GM20000 (cell line): ENCODE measurements at regions not wholly inside any gene's neighbourhood (a gene's known extent, or its start where the extent isn't known, plus 50 kb on each side); places are given as distances from the start of the nearest gene placed in this dataset.

Experiments used
- DNase-seq: peaks from one replicate; pipeline ENCODE4 v3.0.0; 2012; ENCODE audit warnings: low spot score
- TF ChIP-seq, protein P1 (sequence below): IDR thresholded peaks from 2 replicates; pipeline ENCODE4 v1.5.1; 2012; ENCODE audit warnings: mild to moderate bottlenecking, control low read depth; ENCODE audit errors: extremely low read depth, missing control alignments

DNA sequence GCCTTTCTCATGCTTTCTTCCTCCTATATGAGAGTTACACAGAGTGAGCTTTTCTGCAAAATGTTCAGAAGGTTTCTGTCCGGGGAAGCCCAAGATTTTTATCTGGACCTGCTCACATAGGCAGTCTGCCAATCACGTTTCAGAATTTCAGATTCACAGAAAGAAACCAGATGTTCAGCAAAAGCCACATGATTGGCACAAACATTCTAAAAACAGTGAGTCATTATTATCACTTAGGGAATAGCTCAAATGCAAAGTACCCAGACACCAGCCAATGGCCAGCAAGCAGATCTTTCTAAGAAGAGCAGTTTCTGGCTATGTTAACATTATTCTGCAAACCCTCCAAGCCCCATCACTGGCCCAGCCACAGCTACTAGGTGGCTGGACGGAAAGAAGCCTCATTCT, 1558.5 kb upstream of the TMEM132C start:
- no peak for DNase-seq
- TF ChIP-seq, protein P1, sequence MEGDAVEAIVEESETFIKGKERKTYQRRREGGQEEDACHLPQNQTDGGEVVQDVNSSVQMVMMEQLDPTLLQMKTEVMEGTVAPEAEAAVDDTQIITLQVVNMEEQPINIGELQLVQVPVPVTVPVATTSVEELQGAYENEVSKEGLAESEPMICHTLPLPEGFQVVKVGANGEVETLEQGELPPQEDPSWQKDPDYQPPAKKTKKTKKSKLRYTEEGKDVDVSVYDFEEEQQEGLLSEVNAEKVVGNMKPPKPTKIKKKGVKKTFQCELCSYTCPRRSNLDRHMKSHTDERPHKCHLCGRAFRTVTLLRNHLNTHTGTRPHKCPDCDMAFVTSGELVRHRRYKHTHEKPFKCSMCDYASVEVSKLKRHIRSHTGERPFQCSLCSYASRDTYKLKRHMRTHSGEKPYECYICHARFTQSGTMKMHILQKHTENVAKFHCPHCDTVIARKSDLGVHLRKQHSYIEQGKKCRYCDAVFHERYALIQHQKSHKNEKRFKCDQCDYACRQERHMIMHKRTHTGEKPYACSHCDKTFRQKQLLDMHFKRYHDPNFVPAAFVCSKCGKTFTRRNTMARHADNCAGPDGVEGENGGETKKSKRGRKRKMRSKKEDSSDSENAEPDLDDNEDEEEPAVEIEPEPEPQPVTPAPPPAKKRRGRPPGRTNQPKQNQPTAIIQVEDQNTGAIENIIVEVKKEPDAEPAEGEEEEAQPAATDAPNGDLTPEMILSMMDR = no peak

DNA sequence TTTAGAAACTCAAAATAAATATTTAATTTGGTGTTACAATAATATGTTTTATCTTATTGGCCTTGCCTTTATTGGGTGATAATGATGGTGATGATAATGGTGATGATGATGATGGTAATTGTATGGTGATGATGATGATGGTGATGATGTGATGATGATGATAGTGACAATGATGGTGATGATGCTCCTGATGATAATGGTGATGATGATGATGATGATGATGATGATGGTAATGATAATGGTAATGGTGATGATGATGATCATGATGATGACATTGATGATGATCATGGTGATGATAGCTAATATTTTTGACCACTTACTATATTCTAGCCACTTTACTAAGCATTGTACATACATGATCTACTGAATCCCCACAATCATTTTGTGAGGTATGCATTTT, 1548.6 kb upstream of the TMEM132C start:
- DNase-seq = no peak
- TF ChIP-seq, protein P1 = no peak

DNA sequence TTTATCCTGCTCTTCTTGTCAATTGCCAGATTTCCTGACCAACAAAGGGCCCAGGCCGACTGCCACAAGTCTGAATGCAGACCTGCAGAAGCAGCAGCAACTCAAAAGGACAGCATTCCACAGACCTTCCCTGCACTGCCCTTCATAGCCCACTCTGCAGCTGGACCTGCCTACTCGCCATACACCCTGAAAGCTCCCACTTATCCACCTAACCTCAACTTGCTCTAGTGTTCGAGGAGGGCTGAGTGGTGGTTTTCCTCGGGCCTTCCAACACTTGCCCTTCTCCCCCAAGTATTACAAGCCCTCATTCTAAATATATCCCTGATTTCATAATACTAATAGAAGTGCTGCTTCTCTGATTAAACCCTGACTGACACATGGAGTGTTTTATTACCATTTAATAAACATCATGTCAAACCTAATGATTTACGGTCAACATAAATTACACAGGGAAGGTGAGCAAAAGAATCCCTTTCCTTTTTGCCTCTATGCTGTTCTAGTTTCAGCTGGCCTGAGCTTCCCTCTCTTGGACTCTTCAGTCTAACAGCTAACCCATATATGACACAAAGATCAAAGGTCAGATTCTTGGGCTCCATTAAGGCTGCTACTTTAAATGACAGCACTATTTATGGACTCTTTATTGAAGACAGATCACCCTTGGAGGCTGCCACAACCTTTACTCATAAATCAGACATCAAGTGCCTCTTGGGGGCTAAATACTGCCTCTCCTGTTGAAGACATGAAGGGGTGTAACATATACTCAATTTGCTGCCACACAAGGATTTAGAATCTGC, 1546.9 kb upstream of the TMEM132C start:
- DNase-seq = no peak
- TF ChIP-seq, protein P1 = no peak

DNA sequence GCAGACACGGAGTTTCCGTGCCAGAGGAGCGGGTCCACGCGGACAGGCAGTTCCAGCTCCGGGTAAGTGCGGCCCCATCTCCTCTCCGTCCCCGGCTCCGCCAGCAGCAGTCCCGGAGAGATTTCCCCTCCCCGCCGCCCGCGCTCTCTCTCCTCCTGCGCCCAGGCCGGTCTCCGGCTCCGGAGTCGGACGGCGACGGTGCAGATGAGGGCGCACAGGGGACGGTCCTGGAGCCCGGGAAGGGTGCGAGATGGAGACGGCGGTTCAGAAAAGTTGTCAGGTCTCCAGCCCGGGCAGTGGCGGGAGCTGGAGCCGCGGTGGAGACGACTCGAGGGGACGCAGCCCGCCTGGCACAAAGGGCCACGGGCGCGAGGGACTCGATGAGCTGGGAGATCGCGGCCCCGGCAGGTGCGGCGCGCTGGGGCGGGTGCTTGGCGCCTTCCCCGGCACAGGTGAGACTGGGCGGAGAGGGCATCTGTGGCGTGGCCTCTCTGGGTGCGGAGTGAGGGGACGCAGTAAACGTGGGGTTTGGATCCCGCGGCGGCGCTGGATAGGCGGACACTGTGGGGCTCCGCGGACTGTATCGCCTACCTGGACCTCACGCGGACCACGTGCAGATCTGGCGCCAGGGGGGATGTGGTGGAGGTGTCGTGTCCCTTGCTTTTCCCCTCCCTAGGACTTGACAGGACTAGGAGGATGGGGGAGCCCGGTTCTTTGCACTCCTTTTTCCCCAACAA, 1540.3 kb upstream of the TMEM132C start:
- DNase-seq = no peak
- TF ChIP-seq, protein P1 = no peak

DNA sequence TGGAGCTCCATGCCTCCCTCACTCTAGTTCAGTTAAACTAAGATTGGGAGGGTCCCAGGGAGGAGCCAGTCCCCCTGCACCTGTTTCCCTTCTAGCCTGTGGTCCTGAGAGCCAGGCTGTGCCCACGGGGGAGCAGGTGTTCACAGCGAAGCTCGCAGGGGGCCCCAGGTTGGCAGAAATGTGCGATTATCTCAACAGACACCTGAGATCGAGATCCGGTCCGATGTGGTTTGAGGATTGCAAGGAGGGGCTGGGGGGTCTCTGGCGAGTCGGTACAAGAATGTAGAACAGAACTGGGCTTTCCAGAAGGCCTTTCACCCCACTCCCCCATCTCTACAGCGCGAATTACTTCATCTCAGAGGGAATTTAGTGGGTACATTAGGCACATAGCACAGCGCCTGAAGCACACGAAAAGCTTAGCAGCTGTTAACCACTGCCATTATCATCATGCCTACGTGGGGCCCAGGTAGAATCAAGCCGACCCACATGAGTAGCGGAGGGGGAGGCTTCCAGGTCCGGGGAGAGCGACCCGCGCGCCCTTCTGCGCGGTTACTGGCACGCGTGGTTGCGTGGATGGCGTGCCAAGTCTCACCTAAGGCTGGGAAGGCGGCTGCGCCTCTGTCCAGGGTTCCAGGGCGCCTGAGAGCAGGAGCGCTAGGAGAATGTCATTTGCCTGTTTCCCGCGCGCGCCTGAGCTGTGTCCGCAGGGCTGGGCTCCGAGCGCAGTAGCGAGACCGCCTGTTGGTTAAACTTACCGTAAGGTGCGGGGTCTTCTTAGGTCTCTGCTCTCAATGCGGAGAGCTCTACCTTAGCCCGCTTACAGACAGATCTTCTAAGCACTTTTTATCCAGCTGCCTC, 1539.5 kb upstream of the TMEM132C start:
- no peak for DNase-seq
- TF ChIP-seq, protein P1 = no peak

DNA sequence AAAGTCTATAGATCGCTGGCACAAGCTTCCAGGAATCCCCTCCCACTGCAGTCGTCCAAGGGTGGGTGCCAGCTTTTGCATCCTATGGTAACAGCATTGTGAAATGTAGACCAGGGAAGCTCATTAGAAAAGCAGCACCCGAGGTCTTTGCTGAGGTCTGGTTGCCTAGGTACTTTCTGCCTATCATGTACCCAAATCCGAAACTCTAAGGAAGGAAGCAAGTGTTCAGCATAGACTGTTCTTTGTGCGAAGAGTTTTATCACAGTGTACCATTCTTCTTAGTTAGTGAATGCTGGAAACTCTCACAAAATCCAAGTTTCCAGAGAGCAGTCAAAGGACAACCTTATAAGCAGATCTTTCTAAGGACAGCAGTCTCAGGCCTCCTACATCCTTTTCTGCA, 1532.7 kb upstream of the TMEM132C start:
- TF ChIP-seq, protein P1 = no peak
- DNase-seq = no peak
